Lower lobe of right lung (tissue), 2 donors: ENCODE measurements at regions not wholly inside any gene's neighbourhood (a gene's known extent, or its start where the extent isn't known, plus 50 kb on each side); places are given as distances from the start of the nearest gene placed in this dataset.

Source experiments
- ATAC-seq, 2 donors: fragments of 200-7000 bp; cut with Tn5 transposase; one replicate each; pipeline ENCODE4 v1.9.1; 2020 to 2022; ENCODE audit warnings: mild to moderate bottlenecking in 2 of 2, moderate library complexity in 2 of 2
- DNase-seq: peaks from one replicate; pipeline ENCODE4 v3.0.0-alpha.2; 2020
- H3K27ac ChIP-seq: fragments of 200-600 bp; one replicate; pipeline ENCODE4 v1.8.0; 2022
- H3K27me3 ChIP-seq: fragments of 200-600 bp; one replicate; pipeline ENCODE4 v1.8.0; 2022; ENCODE audit warnings: low read depth
- H3K36me3 ChIP-seq: fragments of 200-600 bp; one replicate; pipeline ENCODE4 v1.8.0; 2022; ENCODE audit warnings: mild to moderate bottlenecking
- H3K4me1 ChIP-seq: fragments of 200-600 bp; one replicate; pipeline ENCODE4 v1.8.0; 2022
- H3K4me3 ChIP-seq: fragments of 200-600 bp; one replicate; pipeline ENCODE4 v1.8.0; 2022; ENCODE audit warnings: mild to moderate bottlenecking
- H3K9me3 ChIP-seq: fragments of 200-600 bp; one replicate; pipeline ENCODE4 v1.8.0; 2022
- CTCF ChIP-seq: fragments of 200-600 bp; IDR thresholded peaks from one replicate; pipeline ENCODE4 v1.8.0; 2022; ENCODE audit warnings: antibody characterized with exemption, mild to moderate bottlenecking
- intact Hi-C: fragments of 100-400 bp; cut with DNase I; formaldehyde crosslinking; loops from one replicate; pipeline ENCODE4 v1.11.0; 2022
- donor health status: DM: no; HTN: yes; CAD: no; lungs with severe emphysema.

- no peak for ATAC-seq
Measured at GRCh38 chr13:34700155-34700554, 241.9 kb upstream of the NBEA start.

GRCh38 chr13:34701919-34702318, 240.2 kb upstream of the NBEA start:
- no peaks in the 10 kb centered on the region for H3K27me3 ChIP-seq
- no peak overlapping the region for H3K4me3 ChIP-seq
- no peak overlapping the region for H3K27ac ChIP-seq
- no peaks in the 10 kb centered on the region for H3K9me3 ChIP-seq
- intact Hi-C loops, result no loop called here
- H3K36me3 ChIP-seq, result no peaks in the 10 kb centered on the region
- DNase-seq (no peak), ATAC-seq (no peak)
- H3K4me1 ChIP-seq, result no peaks in the 10 kb centered on the region
- no peak for TF ChIP-seq CTCF

More at GRCh38 chr13:34700155-34700554, 241.9 kb upstream of the NBEA start:
- no peak for TF ChIP-seq CTCF
- no peak for DNase-seq
- intact Hi-C loops, result no loop called here
- Histone ChIP-seq H3K4me3 (no peak overlapping the region), H3K4me1 (no peaks in the 10 kb centered on the region), H3K9me3 (no peaks in the 10 kb centered on the region), H3K27ac (no peak overlapping the region), H3K36me3 (no peaks in the 10 kb centered on the region), H3K27me3 (no peaks in the 10 kb centered on the region)

GRCh38 chr13:34708566-34709313, 233.3 kb upstream of the NBEA start:
- no peaks in the 10 kb centered on the region for H3K36me3 ChIP-seq
- no peaks in the 10 kb centered on the region for H3K9me3 ChIP-seq
- intact Hi-C loops, result no loop called here
- ATAC-seq, result no peak
- TF ChIP-seq CTCF, result no peak
- no peaks in the 10 kb centered on the region for H3K27me3 ChIP-seq
- H3K27ac ChIP-seq, result no peak overlapping the region
- no peaks in the 10 kb centered on the region for H3K4me1 ChIP-seq
- H3K4me3 ChIP-seq, result no peak overlapping the region
- no peak for DNase-seq

DNA sequence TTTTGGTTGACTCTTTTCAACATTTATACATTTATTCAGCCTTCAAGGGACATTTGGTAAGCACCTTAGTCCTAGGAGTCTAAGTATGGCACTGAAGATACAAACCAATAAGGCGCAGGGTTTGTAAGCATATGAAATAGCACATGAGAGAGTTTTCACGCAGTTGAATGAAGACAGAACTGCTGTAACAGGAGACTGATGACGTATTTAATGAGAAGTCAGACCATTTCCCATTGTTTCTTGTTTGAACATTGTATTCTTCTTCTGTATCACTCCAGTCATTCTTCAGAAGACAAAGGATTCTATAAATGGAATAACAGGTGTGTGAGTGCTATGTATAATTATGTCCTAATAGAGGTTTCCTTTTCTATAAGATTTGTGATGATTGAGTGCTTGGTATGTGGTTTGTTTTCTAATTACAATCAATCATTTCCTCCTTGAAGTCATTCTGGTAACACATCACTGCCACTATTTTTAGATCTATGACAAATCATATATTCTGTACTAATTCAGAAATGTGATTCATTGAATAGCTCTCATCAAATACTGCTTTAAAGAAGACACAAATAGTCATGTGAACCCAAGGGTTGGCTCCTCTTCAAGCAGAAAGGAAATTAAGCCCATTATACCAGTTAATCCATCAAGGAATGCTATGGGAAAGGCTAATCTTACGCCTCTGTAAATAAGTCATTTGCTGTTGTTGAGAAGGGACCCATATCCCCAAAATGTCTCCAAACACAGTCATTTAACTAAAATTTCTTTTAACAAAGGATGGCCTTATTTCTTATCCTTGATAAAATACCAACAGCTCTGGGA, 222.8 kb upstream of the NBEA start:
- H3K4me3 ChIP-seq, result no peak overlapping the region
- ATAC-seq (no peak), DNase-seq (no peak)
- no peak for TF ChIP-seq CTCF
- no peaks in the 10 kb centered on the region for H3K4me1 ChIP-seq
- H3K27me3 ChIP-seq, result no peaks in the 10 kb centered on the region
- no peaks in the 10 kb centered on the region for H3K9me3 ChIP-seq
- H3K27ac ChIP-seq, result no peak overlapping the region
- intact Hi-C loops, result no loop called here
- no peaks in the 10 kb centered on the region for H3K36me3 ChIP-seq

- H3K27me3 ChIP-seq, result no peaks in the 10 kb centered on the region
- ATAC-seq, result no peak
- H3K9me3 ChIP-seq, result no peaks in the 10 kb centered on the region
- H3K27ac ChIP-seq, result no peak overlapping the region
- no peak for DNase-seq
- H3K4me3 ChIP-seq, result no peak overlapping the region
- no peaks in the 10 kb centered on the region for H3K36me3 ChIP-seq
- no peak for TF ChIP-seq CTCF
- no peaks in the 10 kb centered on the region for H3K4me1 ChIP-seq
- intact Hi-C loops, result no loop called here
Measured at GRCh38 chr13:34720618-34721017, 221.5 kb upstream of the NBEA start.
